NCI-H82 treated with DMSO at 0.1 percent for 48 hours (cell line): ENCODE measurements at regions not wholly inside any gene's neighbourhood (a gene's known extent, or its start where the extent isn't known, plus 50 kb on each side); places are given as distances from the start of the nearest gene placed in this dataset.

Experiments used
- DNase-seq: peaks from one replicate; lab custom pipeline; 2025; ENCODE audit not compliant: unreplicated experiment; lab: John Stamatoyannopoulos, UW

DNA sequence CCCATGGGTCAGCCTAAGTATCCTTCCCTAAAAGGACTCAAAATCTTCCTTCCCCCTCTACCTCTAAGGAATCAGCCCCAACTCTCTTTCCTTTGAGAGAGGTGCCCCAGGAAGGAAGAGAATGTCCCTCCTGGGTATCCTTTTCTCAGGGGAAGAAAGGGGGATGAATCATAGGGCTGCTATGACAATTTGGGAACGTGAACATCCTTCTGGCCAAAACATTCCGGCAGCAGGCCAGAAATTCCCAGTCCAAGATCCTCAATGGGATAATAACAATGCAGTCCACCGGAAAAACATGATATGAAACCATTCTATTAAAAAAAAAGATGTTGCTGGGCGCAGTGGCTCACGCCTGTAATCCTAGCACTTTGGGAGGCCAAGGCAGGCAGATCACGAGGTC is 50.8 kb upstream of the CACNA2D3 start:
- no peak for DNase-seq

DNA sequence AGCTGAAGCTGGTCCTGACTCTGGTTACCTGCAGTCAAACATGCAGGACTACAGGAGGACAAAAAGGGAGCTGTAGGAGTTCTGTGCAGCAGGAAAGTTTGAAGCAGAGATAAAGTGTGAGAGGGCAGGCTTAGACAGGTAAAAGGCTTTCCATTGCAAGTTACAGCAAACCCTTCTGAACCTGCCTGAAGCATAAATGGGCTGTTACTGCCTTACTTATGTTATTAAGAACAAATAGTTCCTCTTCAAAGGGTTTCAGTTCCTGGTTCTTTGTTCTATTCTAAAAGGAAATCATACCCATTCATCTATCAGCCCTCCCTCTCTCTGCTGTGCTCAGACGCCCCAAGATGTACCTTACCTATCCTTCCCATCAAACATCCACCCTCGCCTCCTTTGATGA is 52.4 kb upstream of the CACNA2D3 start:
- no peak for DNase-seq

DNA sequence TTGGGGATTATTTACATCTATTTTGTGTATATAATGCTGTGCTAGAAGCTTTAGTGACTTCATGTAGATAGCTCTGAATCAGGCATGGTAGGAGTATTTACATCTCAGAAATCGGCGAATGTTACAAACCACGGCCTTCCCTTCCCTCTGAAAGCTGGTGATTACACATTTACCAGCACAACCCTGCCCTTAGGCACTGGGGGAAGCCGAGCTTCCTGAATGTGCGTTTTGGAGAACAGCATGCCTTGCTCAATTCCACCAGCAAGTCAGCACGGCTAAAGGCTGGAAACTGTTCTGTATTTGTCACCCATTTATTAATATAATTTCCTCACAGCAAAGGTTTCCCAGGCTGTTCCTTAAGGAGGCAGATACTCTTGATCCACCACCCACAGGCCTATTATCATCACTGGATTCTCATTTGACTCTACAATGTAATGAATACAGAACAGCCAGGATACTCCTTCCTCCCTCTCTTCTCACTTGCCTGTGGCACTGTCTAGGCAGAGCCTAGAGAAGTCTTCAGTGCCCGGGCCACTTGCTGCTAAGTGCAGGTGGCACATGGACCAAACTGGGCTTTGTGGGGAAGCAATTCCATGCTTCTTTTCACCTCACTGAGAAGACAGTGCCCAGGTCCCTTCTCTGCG is 55.2 kb upstream of the CACNA2D3 start:
- DNase-seq = no peak

DNA sequence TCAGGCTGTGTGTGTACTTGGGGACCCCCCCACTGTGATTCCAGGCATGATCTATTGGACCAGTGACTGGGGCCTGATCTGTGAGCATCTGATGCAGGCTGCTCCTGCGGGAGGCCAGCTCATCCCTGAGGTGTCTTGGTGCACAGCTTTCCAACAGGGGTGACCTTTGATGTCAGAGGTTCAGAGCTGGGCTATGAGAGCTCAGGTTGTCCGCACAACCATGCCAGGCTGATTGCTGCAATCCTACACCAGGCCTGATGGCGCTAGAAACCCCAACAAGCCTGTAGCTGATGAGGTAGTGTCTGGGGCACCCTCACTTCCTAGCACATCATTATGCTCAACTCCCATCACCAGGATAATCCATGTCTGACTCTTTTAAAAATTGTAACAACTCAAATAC is 56.1 kb upstream of the CACNA2D3 start:
- no peak for DNase-seq

DNA sequence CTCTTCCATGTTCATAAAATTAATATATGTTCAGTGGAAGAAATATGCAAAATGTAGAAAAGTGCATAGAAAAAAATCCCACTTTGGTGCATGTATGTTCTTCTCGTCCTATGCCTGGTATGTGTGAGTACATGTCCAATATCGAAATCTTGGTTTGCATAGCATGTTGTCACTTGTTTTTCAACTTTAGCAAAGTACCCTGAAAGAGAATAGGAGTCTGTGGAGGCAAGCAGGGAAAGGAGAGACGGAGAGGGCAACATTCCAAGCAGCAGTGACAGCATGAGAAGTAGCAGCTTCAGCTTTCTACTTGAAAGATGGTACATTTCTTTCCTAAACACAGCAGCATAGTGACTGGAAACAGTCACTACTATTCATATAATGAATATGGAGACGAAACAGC is 56.8 kb upstream of the CACNA2D3 start:
- no peak for DNase-seq

DNA sequence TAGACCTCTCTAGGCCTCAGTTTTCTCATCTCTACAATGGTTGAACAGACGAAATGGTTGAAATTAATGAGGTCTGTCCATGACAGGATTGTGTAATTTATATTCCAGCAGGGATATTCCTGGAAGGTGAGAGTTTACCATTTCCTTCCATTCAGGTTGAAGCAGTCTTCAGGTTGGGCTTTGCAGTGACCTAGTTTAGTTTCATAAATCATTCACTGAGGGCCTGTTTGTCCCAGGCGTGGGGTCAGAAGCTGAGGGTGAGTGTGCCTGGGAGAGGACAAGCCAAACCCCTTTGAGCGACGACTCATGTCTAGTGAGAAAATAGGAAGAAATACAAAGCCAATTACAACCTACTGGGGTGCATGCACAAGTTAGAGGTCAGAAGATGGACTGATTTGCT is 57.2 kb upstream of the CACNA2D3 start:
- no peak for DNase-seq

DNA sequence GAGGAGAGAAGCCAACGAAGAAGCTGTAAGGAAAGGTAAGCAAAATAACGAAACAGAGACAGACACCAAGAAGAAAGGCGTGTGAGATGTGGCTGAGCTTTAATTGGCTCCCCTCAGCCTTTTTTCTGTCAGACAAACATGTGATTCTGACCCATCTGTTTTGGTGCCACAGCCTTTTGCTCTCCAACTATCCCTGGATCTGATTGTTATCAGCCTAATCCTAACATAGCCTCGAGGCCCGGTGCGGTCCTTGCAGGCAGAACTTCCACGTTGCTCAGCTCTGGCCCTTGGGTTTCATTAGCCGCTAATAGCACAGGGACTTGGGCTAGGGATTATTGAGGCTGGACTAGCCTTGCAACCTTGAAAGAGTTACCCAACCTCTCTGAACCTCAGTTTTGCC is 57.9 kb upstream of the CACNA2D3 start:
- DNase-seq = no peak

DNA sequence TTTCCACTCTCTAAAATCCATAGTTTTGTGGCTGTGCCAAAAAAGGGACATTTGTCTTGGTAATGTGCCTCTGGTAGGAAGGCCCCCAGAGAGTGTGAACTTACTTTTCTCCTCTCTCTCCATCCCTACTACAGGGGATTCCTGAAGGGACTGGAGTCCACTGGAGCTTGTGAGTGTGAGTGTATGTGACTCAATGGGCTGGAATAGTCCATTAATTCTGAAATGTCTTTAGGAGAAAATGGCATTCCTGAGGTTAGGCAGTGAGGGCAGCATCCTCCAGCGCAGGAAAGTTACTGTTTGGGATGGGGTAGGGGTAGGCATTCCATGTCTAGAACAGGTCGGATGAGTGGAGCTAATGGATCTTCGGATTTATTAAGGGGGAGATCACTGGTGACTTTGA is 59.8 kb upstream of the CACNA2D3 start:
- no peak for DNase-seq

DNA sequence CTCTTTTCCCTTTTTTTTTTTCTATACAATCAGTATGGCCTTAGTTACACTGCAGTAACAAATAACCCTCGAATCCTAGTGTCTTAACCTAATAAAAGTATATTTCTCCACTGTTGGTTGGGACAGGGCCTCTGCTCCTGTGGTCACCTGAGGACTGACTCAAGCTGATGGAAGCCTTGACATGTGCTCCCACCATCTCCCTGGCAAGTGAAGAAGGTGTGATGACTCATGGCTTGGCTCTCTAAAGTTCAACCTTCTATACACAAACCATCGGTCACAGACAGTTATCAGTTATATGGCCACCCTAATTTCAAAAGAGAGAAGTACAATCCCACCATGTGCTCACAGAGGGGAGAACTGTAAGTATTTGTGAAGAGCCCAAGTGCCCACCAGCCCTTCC is 65.8 kb upstream of the CACNA2D3 start:
- DNase-seq = no peak

DNA sequence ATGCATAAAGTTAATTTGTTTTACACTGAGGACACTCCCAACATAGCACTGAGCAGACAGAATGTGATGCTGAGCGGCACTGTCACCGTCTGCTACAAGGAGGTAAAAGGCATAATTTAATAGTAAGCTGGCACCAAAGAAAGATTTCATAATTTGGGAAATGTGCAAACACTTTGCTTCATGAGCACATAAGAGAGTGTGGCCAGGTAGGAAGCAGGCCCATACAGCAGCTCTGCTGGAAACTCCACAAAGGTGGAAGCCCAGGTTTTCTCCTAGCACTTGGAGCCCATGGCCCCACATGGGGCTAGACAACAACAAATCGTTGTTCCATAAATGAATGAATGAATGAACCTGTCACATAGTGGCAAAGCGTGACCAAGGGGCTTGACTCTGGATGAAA is 68.5 kb upstream of the CACNA2D3 start:
- no peak for DNase-seq

DNA sequence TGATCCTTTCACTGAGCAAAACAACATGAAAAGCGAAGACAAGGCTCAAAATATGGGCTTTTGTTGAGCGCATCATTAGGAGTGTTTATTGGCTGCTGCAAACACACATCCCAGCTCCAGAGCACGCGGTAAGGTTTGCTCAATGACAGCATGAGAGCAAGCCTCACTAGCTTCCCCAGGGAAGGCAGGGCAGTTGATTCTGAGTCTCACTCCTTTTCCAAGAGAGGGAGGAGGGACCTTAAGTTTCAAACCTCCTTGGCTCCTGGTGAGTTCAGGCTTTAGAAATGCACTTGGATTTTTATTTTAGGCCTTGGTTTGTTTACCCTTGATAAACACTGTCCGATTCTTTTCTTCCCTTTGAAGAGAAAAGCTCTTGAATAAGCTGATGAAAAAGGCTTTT is 69.1 kb upstream of the CACNA2D3 start:
- no peak for DNase-seq

DNA sequence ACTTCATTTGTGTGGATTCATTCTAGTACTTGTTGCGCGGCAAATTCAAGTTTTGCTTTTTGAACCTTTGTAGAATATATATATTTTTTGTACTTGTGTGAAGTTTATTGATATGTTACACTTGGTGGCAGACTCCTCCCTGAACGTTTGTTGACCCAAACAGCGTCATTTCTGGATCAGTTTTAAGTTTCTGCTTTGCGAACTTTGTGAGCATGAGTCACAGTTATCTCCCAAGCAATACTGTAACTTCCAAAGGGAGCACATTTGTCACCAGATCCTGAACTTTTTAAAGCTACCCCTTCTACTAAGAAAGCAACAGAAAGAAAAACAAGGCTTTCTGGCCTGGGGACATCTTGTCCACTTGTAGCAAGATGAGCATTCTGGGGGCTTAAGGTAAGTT is 74.8 kb upstream of the CACNA2D3 start:
- no peak for DNase-seq

DNA sequence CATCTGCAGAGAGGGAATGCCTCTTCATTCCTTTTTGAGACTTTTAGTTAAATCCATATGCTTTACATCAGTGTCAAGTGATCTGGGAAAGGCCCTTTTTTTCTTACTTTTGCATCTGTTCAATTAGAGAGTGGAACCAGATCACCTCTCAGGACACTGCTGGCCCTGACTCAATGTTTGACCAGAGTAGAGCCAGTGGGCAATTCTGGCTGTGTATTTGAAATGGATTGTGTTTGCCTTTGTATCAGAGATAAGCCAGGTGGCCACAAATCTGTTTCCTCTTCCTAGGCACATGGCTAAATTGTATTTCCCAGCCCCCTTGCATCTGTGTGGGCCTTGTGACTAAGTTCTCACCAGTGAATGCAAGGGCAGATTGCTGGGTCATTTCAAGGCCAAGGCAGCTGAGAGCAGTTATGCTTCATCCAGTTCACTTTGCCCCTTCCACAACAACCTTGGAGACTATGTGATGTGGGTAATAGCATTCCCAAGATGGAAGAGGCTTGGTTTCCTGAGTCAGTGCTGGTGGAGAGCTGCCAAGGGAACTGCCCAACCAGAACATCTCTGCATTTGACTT is 75.6 kb upstream of the CACNA2D3 start:
- peak; percentile 33 for DNase-seq

DNA sequence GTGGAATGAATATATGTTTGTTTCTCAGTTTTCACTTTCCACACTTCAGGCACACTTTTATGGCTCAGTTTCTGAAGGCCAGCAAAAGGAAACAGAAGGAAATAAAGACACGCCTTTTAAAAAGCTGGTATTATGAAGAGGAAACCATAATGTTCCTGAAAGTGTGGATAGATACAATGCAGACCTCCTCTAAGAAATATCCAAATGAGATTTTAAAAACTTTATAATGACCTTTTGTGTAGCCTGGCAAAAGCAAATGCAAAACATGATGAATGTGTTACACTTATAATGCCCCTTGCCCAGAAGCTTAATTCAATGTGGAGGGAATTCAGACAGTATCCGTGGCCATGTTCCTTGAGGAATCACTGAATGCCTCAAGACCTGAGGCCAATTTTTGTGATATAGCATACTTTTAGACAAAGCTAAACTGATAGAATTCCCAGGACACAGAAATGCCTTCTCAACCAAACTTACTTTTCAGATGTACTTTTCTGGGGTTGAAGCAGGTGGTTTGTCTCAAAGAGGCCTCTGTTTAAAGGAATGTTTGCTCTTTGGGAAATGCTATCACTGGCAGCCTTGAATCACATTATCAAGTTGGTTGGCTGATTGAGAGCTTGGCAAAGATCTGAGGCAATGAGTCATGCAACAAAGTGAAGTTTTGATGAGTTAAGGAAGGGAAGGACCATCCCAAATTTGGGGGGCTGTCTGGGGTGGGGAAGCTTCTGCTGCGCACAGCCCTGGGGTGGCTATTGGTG is 77.1 kb upstream of the CACNA2D3 start:
- no peak for DNase-seq

DNA sequence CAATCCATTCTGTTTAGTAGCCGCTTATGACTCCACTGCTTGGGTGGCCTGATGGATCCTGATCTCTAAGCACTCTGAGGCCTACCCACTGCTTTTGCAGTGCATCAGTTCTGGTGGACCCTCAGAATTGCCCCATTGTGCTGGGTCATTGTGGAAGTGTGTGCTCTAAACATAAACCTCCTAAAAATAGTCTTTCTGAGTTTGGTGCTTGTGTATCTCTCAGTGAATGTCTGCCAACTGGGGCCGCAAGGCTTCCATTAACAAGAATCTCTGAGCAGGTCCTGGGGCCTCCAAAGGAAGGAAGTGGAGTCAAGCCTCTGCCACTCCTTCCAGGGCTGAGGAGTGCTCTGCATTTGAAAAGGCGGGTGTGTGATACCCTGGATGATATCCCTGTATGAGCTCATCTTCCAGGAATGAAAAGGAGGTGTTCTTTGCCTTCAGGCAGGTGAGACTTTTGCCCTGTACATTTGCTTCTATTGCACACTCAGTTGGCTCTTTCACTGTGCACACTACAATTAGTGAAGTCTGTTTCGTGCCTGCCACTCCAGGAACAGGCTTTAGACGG is 80.0 kb upstream of the CACNA2D3 start:
- no peak for DNase-seq

DNA sequence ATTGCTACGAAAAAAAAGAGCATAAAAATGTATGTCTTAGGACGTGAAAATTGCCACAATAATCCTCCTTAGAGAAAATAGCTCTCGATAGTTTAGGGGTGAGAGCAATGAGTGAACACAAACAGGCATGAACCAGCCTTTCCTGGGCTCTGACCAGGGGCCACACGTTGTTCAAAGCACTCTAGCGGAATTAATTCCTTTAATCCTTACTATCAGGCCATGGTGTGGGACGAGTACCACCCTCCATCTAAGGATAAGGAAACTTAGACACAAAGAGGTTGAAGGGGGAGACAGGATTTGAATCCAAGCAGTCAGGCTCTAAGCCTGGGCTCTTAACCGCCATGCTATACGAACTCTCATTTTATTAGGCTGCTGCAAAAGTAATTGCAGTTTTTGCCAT is 81.9 kb upstream of the CACNA2D3 start:
- peak; percentile 24 for DNase-seq

DNA sequence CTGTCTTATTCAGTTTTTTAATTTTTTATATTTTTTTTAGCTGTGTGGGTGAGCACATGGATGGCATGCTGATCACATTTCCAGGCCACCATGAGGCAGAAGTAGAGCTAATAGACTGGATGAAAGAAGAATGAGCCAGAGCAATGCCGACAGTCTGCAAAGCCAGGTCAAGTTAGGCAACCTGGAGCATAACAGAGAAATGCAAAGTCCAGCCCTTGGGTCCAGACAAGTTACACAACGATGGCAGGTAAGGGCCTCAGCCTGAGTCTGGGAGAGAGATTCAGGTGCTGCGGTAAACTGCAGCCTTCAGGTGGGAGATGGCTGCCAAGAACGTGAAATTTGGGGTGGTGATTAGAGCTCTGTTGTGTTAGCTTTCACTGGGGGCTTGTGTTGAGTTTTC is 84.0 kb upstream of the CACNA2D3 start:
- DNase-seq = no peak

DNA sequence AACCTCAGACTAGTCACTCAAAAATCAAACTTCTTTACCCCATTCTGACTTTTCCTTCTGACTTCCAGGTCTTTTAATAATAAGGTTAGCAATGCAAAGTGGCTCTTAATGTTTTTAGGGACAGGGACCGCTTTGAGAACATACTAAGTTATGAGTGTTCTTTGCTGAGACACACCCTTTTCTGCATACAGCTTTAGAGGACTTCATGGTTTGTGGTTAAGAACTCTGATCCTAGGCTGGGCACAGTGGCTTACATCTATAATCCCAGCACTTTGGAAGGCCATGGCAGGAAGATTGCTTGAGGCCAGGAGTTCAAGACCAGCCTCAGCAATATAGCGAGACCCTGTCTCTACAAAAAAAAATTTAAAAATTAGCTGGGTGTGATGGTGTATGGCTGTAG is 85.8 kb upstream of the CACNA2D3 start:
- no peak for DNase-seq

DNA sequence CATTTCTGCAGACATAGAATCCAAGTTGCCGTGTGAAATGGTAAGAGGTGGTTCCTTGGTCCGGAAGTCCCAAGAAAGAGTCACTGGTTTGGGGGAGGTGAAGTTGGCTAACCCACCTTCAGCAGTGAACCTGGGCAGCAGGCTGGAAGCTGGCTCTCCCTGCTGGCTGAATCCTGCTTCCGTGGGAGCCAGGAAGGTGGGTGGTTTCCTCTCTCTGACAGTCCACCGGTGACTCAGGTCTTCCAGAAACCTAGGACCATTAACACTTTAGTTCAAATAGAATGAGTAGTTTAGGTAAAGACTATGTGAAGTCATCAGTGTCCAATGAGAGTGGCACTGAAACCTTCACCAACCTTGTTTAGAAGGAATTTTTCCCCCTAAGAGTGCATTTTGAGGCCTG is 87.4 kb upstream of the CACNA2D3 start:
- DNase-seq = no peak

DNA sequence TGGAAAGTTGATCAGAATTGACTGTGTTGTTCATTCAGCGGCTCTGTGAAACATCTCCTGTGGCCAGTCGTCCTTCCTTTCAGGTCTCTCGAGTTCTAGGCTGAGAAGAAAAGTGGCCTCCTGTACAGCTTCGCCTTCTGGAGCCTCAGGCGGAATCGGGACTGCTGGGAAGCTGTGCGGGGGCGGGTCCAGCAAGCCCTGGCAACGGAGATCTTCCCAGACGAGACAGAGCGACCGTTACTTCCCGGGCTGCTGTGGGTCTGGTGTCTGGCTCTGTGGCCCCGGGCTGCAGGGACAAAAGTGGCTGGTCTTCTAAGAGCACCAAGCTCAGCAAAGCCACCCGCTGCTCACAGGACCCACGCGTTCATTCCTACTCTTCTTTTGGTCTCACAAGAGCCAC is 88.6 kb upstream of the CACNA2D3 start:
- no peak for DNase-seq

DNA sequence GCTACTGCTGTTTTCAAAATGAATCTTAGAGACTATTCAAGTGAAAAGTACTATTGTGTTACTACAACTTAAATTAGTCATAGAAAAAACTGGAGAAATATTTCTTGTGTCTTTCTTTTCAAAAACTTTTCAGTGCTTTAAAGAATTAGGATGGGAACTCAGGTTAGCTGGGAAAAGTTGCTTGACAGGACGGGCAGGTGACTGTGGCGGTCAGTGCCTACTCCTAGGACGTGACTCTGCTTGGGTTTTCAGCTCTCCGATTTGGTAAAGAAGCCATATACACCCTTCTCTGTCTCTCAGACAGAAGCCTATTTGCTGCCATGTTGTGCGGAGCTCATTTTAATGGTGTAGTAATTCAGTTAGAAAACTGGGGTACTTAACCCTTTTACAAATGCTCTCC is 89.8 kb upstream of the CACNA2D3 start:
- DNase-seq = no peak

DNA sequence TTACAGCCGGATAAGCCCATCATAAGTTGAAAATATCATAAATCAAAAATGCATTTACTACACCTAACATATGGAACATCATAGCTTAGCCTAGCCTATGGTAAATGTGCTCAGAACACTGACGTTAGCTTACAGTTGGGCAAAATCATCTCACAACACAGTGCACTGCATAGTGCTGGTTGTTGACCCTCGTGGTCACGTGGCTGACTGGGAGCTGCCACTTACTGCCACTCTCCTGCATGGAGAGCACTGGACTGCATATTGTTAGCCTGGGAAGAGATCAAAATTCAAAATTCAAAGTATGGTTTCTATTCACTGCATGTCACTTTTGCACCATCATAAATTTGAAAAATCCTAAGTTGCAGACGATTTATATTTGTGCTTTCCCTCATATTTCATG is 94.0 kb upstream of the CACNA2D3 start:
- no peak for DNase-seq
